A549 (cell line): ENCODE measurements at regions not wholly inside any gene's neighbourhood (a gene's known extent, or its start where the extent isn't known, plus 50 kb on each side); places are given as distances from the start of the nearest gene placed in this dataset.

Experiments used
- ATAC-seq, 2 experiments: fragments of 200-7000 bp in 1 of 2; fragments of >200 bp in 1 of 2; cut with Nextera tagmentation in 1 of 2; cut with Tn5 transposase in 1 of 2; 3 replicates each; pipeline versions ENCODE4 v1.8.0 to v1.9.1; 2018 to 2020; ENCODE audit warnings: mild to moderate bottlenecking in 1 of 2, moderate library complexity in 1 of 2
- CTCF ChIA-PET: fragments of 300-600 bp; sonication (Branson Sonifier 250); formaldehyde crosslinking; extraction: SDS; loops from one replicate; lab custom pipeline; 2021; ENCODE audit warnings: antibody characterized with exemption, inconsistent platforms; lab: Yijun Ruan, JAX
- POLR2A ChIA-PET: fragments of 350-600 bp; formaldehyde crosslinking; extraction: SDS; loops from one replicate; lab custom pipeline; 2021; ENCODE audit warnings: antibody characterized with exemption, inconsistent platforms; lab: Yijun Ruan, JAX
- DNase-seq, 2 experiments: peaks; one replicate each; pipeline versions ENCODE4 v3.0.0 to v3.0.0-alpha.2; 2011 to 2016; ENCODE audit warnings: low read depth in 1 of 2, low spot score in 1 of 2
- FAIRE-seq: peaks from 2 replicates; lab custom pipeline; 2011; peaks lifted over from hg19 to GRCh38; lab: Jason Lieb, UNC
- H3K27ac ChIP-seq, 2 experiments: fragments of >200 bp; sonication (Bioruptor Twin); formaldehyde crosslinking; 3 replicates each; pipeline ENCODE4 v1.5.1; 2016 to 2017
- H3K4me1 ChIP-seq: fragments of >200 bp; sonication (Bioruptor Twin); formaldehyde crosslinking; 3 replicates; pipeline ENCODE4 v1.6.1; 2016
- H3K4me2 ChIP-seq: fragments of >200 bp; sonication (Bioruptor Twin); formaldehyde crosslinking; 3 replicates; pipeline ENCODE4 v1.6.1; 2016
- H3K4me3 ChIP-seq: fragments of >200 bp; sonication (Bioruptor Twin); formaldehyde crosslinking; 3 replicates; pipeline ENCODE4 v1.5.1; 2016
- H3K9me3 ChIP-seq: fragments of >200 bp; sonication (Bioruptor Twin); formaldehyde crosslinking; 3 replicates; pipeline ENCODE4 v1.6.1; 2016
- BCL3 ChIP-seq: fragments of >200 bp; sonication (Bioruptor Twin); formaldehyde crosslinking; IDR thresholded peaks from 3 replicates; pipeline ENCODE4 v1.6.1; 2016
- CBX2 ChIP-seq: fragments of 200-600 bp; sonication (generic); IDR thresholded peaks from 2 replicates; pipeline ENCODE4 v1.6.1; 2016; ENCODE audit warnings: low read depth, mild to moderate bottlenecking, borderline replicate concordance
- CBX8 ChIP-seq: fragments of 200-600 bp; sonication (generic); IDR thresholded peaks from 2 replicates; pipeline ENCODE4 v1.6.1; 2016
- CHD2 ChIP-seq: fragments of 150-350 bp; IDR thresholded peaks from 2 replicates; pipeline ENCODE4 v1.6.1; 2014; ENCODE audit warnings: low read length; ENCODE audit not compliant: partially characterized antibody
- CHD4 ChIP-seq: fragments of 200-600 bp; sonication (generic); IDR thresholded peaks from 2 replicates; pipeline ENCODE4 v1.6.1; 2016; ENCODE audit warnings: antibody characterized with exemption, mild to moderate bottlenecking, borderline replicate concordance
- ELK1 ChIP-seq: fragments of 150-350 bp; IDR thresholded peaks from 2 replicates; pipeline ENCODE4 v1.6.1; 2014; ENCODE audit warnings: low read depth, mild to moderate bottlenecking, low read length
- ESRRA ChIP-seq: fragments of 150-350 bp; IDR thresholded peaks from 2 replicates; pipeline ENCODE4 v1.6.1; 2014; ENCODE audit warnings: mild to moderate bottlenecking, low read length, borderline replicate concordance
- FOSL2 ChIP-seq, 2 experiments: fragments of 450-650 bp in 1 of 2; fragments of >200 bp in 1 of 2; sonication (Bioruptor Twin) in 1 of 2; formaldehyde crosslinking; IDR thresholded peaks; 2 replicates each; pipeline versions ENCODE4 v1.5.0 to v1.6.1; 2016 to 2020; ENCODE audit warnings: mild to moderate bottlenecking in 1 of 2, moderate library complexity in 1 of 2
- FOXS1 ChIP-seq: fragments of 250-450 bp; sonication (Bioruptor Pico); IDR thresholded peaks from 2 replicates; pipeline ENCODE4 v1.5.0; 2020; ENCODE audit warnings: mild to moderate bottlenecking, moderate library complexity
- HDAC2 ChIP-seq: fragments of 200-600 bp; sonication (generic); IDR thresholded peaks from 2 replicates; pipeline ENCODE4 v1.6.1; 2016
- HES2 ChIP-seq: fragments of >200 bp; sonication (Bioruptor Twin); formaldehyde crosslinking; IDR thresholded peaks from 2 replicates; pipeline ENCODE4 v1.6.1; 2016
- JUNB ChIP-seq: fragments of >200 bp; sonication (Bioruptor Twin); formaldehyde crosslinking; IDR thresholded peaks from 2 replicates; pipeline ENCODE4 v1.6.1; 2016
- MAFK ChIP-seq: fragments of 450-650 bp; IDR thresholded peaks from 2 replicates; pipeline ENCODE4 v1.6.1; 2014; ENCODE audit not compliant: partially characterized antibody
- MAZ ChIP-seq: fragments of 150-350 bp; IDR thresholded peaks from 2 replicates; pipeline ENCODE4 v1.6.1; 2014; ENCODE audit warnings: antibody characterized with exemption, low read depth, low read length, borderline replicate concordance
- NR3C1 ChIP-seq: fragments of >200 bp; sonication (Bioruptor Twin); formaldehyde crosslinking; IDR thresholded peaks from 3 replicates; pipeline ENCODE4 v1.6.1; 2017
- POLR2A ChIP-seq: IDR thresholded peaks from 2 replicates; pipeline ENCODE4 v1.6.1; 2012; ENCODE audit warnings: mild to moderate bottlenecking, low read length
- RAD21 ChIP-seq, 2 experiments: fragments of >200 bp in 1 of 2; sonication (Bioruptor Twin) in 1 of 2; formaldehyde crosslinking in 1 of 2; IDR thresholded peaks in 1 of 2; conservative IDR thresholded peaks in 1 of 2; 2 replicates in 1 of 2; 3 replicates in 1 of 2; pipeline ENCODE4 v1.6.1; 2012 to 2018; ENCODE audit warnings: inconsistent platforms in 1 of 2
- RCOR1 ChIP-seq: fragments of 150-350 bp; IDR thresholded peaks from 2 replicates; pipeline ENCODE4 v1.6.1; 2014; ENCODE audit warnings: antibody characterized with exemption, low read length, low read depth
- RFX5 ChIP-seq: fragments of 450-650 bp; IDR thresholded peaks from 2 replicates; pipeline ENCODE4 v1.7.1; 2014; ENCODE audit warnings: antibody characterized with exemption, mild to moderate bottlenecking, moderate library complexity
- SMC3 ChIP-seq: fragments of >200 bp; sonication (Bioruptor Twin); formaldehyde crosslinking; IDR thresholded peaks from 3 replicates; pipeline ENCODE4 v1.6.1; 2018; ENCODE audit warnings: inconsistent platforms
- SREBF2 ChIP-seq: fragments of 450-650 bp; IDR thresholded peaks from 2 replicates; pipeline ENCODE4 v1.6.1; 2014; ENCODE audit warnings: mild to moderate bottlenecking, moderate library complexity
- ZSCAN20 ChIP-seq: fragments of 250-450 bp; sonication (Bioruptor Pico); IDR thresholded peaks from 2 replicates; pipeline ENCODE4 v1.8.0; 2022; ENCODE audit warnings: mild to moderate bottlenecking, moderate library complexity
- WGBS: methylation state at CpG from one replicate; pipeline ENCODE4 v1.1.6; 2017; ENCODE audit errors: missing lambda C conversion rate; 5-methylcytosine and 5-hydroxymethylcytosine counted together
- TF ChIP-seq, protein P1 (sequence below): IDR thresholded peaks from 2 replicates; pipeline ENCODE4 v1.6.1; 2012; ENCODE audit warnings: low read depth, borderline replicate concordance

DNA sequence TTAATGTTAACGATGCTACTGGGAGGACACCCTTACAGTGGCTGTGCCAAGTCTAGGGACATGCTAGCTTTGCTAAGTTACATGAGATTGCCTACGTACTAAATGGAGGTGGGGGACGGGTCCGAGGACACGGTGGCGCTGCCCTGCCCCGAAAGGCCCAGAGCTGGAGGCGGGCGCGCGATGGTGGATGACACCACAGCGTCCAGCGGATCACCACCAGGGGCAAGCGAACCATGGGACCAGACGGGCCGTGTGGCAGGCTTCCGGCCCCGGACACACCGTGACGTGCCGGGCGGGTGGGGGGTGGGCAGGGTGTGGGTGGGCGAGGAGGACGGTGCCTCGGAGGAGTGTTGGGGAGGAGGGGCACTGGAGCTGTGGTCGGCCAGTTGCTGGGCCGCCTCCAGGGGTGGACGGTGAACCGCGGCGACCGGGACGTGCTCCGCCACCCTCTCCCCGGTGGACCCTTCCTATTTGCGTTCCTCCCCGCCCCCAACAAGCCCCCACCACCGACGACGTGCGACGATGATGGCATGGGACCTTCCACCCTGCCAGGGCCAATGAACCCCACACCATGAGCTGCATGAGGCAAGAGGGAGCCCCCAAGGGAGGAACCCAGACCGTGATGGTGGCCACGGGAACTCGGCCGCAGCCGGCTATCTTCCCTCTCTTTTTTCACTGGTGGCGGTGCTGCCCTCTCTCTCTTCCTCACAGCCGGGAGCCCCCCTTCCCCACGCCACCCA lies 773.3 kb upstream of the DEFB115 start:
- Histone ChIP-seq H3K4me2 (no peak overlapping the region), H3K27ac (no peak overlapping the region), H3K4me3 (no peak overlapping the region), H3K4me1 (no peaks in the 10 kb centered on the region), H3K9me3 (peaks cover 7% of the 10 kb centered on the region; the same call in 1 of the 3 replicates)
- ATAC-seq (no peak), DNase-seq (no peak), FAIRE-seq (no peak)
- WGBS, result 93% methylated on average over 30 of the region's 50 CpGs
- CTCF ChIA-PET, result no interaction called here
- POLR2A ChIA-PET, result no interaction called here
- no peak for TF ChIP-seq FOXS1 (CRISPR knock-in tag)
- TF ChIP-seq HDAC2, result no peak
- TF ChIP-seq FOSL2 (IDR thresholded peaks at IDR 0.05), result no peak
- TF ChIP-seq FOSL2 (CRISPR knock-in tag; IDR thresholded peaks at IDR 0.05), result no peak
- TF ChIP-seq HES2, result no peak
- TF ChIP-seq RAD21 (conservative IDR thresholded peaks at IDR 0.05 in 1 of 2, IDR thresholded peaks at IDR 0.05 in 1 of 2), result no peak
- TF ChIP-seq RFX5, result no peak
- TF ChIP-seq, protein P1, sequence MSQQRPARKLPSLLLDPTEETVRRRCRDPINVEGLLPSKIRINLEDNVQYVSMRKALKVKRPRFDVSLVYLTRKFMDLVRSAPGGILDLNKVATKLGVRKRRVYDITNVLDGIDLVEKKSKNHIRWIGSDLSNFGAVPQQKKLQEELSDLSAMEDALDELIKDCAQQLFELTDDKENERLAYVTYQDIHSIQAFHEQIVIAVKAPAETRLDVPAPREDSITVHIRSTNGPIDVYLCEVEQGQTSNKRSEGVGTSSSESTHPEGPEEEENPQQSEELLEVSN, result no peak
- TF ChIP-seq CBX2, result no peak
- TF ChIP-seq CBX8, result no peak

GRCh38 chr20:30484749-30485070 lies 772.8 kb upstream of the DEFB115 start:
- DNase-seq, result no peak
- ChIA-PET POLR2A (no interaction called here), CTCF (no interaction called here)
- 78% methylated on average over 13 of the region's 17 CpGs for WGBS
- no peak overlapping the region for H3K4me3 ChIP-seq
- TF ChIP-seq ESRRA (no peak), MAFK (no peak), SREBF2 (no peak), ZSCAN20 (CRISPR knock-in tag) (no peak), ELK1 (no peak), NR3C1 (no peak), MAZ (no peak), CHD4 (no peak), RCOR1 (no peak), JUNB (no peak), BCL3 (no peak)
- no peaks in the 10 kb centered on the region for H3K4me1 ChIP-seq
- H3K9me3 ChIP-seq, result peaks cover 4% of the 10 kb centered on the region; the same call in 1 of the 3 replicates
- FAIRE-seq, result no peak
- no peak overlapping the region for H3K4me2 ChIP-seq
- no peak for ATAC-seq
- H3K27ac ChIP-seq, result no peak overlapping the region

- no peaks in the 10 kb centered on the region for H3K4me1 ChIP-seq
- DNase-seq, result no peak
- ChIA-PET CTCF (no interaction called here), POLR2A (no interaction called here)
- H3K27ac ChIP-seq, result no peak overlapping the region
- H3K4me3 ChIP-seq, result no peak overlapping the region
- no peak overlapping the region for H3K4me2 ChIP-seq
- ATAC-seq, result no peak
- no peak for FAIRE-seq
- WGBS, result 66% methylated on average over 31 of the region's 50 CpGs
- TF ChIP-seq POLR2A, result no peak
- TF ChIP-seq SMC3, result no peak
- TF ChIP-seq CHD2, result no peak
- TF ChIP-seq RAD21 (conservative IDR thresholded peaks at IDR 0.05 in 1 of 2, IDR thresholded peaks at IDR 0.05 in 1 of 2), result no peak
- peaks cover 4% of the 10 kb centered on the region; the same call in 1 of the 3 replicates for H3K9me3 ChIP-seq
These were observed 771.9 kb upstream of the DEFB115 start for GRCh38 chr20:30485331-30486102.
